GM19035 (cell line): ENCODE measurements at regions not wholly inside any gene's neighbourhood (a gene's known extent, or its start where the extent isn't known, plus 50 kb on each side); places are given as distances from the start of the nearest gene placed in this dataset.

Experiments
- ATAC-seq: cut with Tn5 transposase; IDR thresholded peaks from one replicate; pipeline ENCODE4 v1.9.1; 2021; ENCODE audit not compliant: unreplicated experiment

GRCh38 chr19:30082611-30083010 is 140.6 kb downstream of the URI1 start:
- ATAC-seq = no peak

- no peak for ATAC-seq
Measured at GRCh38 chr19:30083125-30083681, 141.2 kb downstream of the URI1 start.

GRCh38 chr19:30083701-30084156 is 141.7 kb downstream of the URI1 start:
- no peak for ATAC-seq

GRCh38 chr19:30084390-30084819 is 142.4 kb downstream of the URI1 start:
- ATAC-seq = no peak

GRCh38 chr19:30085394-30085793 is 143.4 kb downstream of the URI1 start:
- ATAC-seq = no peak

- ATAC-seq = no peak
Measured at GRCh38 chr19:30086220-30086619, 144.2 kb downstream of the URI1 start.

- no peak for ATAC-seq
Measured at GRCh38 chr19:30086916-30087315, 144.9 kb downstream of the URI1 start.

- ATAC-seq = no peak
Measured at GRCh38 chr19:30087381-30088138, 145.5 kb downstream of the URI1 start.

- ATAC-seq = no peak
Measured at GRCh38 chr19:30088567-30088966, 146.5 kb downstream of the URI1 start.

- ATAC-seq = no peak
Measured at GRCh38 chr19:30089086-30089665, 147.1 kb downstream of the URI1 start.

- ATAC-seq = no peak
Measured at GRCh38 chr19:30090476-30090875, 148.4 kb downstream of the URI1 start.

GRCh38 chr19:30090963-30091362 is 148.9 kb downstream of the URI1 start:
- no peak for ATAC-seq

- ATAC-seq = no peak
Measured at GRCh38 chr19:30091456-30091855, 149.4 kb downstream of the URI1 start.

GRCh38 chr19:30091856-30092255 is 149.8 kb downstream of the URI1 start:
- no peak for ATAC-seq

GRCh38 chr19:30092721-30093569 is 150.9 kb downstream of the URI1 start:
- ATAC-seq = no peak

- ATAC-seq = no peak
Measured at GRCh38 chr19:30093966-30094755, 152.1 kb downstream of the URI1 start.

GRCh38 chr19:30094756-30095140 is 152.7 kb downstream of the URI1 start:
- no peak for ATAC-seq

GRCh38 chr19:30095171-30095570 is 153.1 kb downstream of the URI1 start:
- ATAC-seq = no peak

GRCh38 chr19:30096596-30097370 is 154.7 kb downstream of the URI1 start:
- no peak for ATAC-seq

GRCh38 chr19:30097746-30098280 is 155.8 kb downstream of the URI1 start:
- ATAC-seq = no peak
